ENCODE measurements at regions not wholly inside any gene's neighbourhood (a gene's known extent, or its start where the extent isn't known, plus 50 kb on each side); places are given as distances from the start of the nearest gene placed in this dataset.

- TF ChIP-seq CTCF (IDR thresholded peaks at IDR 0.05; ENCODE audit: low read length), result no peak
- TF ChIP-seq EZH2 (IDR thresholded peaks at IDR 0.05; ENCODE audit: borderline replicate concordance, low read length), result no peak
Measured at GRCh38 chr4:58665649-58666048, 1555.5 kb upstream of the IGFBP7 start.

All from OCI-LY1 (cell line).